ENCODE measurements at regions not wholly inside any gene's neighbourhood (a gene's known extent, or its start where the extent isn't known, plus 50 kb on each side); places are given as distances from the start of the nearest gene placed in this dataset.

DNA sequence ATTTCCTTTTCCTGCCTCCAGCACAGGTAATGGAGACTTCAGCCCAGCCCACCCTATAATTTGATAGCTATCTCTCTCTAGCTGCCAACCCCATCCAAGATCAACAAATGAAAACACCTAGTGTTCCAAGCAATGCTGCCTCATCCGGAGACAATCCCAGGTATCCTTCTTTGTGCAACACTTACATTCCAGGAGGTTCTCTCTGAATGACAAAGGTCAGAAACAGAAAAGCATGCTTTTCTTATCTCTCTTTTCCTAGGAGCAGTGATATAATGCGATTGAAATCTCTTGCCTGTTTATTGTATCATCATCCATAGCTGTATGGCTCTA, 699.3 kb downstream of the INHBA start:
- in situ Hi-C loops (cut with MboI; ENCODE audit: low pct_unique_long_range_greater_than_20kb, low sequenced_read_pairs, unreplicated experiment), result loop anchor here (25.0 kb wide), 1 partner anchor 684 kb away; no protein-coding TSS in a partner anchor
- no peak for DNase-seq (ENCODE audit: low spot score)
- TF ChIP-seq, protein P1, sequence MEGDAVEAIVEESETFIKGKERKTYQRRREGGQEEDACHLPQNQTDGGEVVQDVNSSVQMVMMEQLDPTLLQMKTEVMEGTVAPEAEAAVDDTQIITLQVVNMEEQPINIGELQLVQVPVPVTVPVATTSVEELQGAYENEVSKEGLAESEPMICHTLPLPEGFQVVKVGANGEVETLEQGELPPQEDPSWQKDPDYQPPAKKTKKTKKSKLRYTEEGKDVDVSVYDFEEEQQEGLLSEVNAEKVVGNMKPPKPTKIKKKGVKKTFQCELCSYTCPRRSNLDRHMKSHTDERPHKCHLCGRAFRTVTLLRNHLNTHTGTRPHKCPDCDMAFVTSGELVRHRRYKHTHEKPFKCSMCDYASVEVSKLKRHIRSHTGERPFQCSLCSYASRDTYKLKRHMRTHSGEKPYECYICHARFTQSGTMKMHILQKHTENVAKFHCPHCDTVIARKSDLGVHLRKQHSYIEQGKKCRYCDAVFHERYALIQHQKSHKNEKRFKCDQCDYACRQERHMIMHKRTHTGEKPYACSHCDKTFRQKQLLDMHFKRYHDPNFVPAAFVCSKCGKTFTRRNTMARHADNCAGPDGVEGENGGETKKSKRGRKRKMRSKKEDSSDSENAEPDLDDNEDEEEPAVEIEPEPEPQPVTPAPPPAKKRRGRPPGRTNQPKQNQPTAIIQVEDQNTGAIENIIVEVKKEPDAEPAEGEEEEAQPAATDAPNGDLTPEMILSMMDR (IDR thresholded peaks at IDR 0.05; ENCODE audit: extremely low read depth, insufficient read depth, missing control alignments), result no peak

DNA sequence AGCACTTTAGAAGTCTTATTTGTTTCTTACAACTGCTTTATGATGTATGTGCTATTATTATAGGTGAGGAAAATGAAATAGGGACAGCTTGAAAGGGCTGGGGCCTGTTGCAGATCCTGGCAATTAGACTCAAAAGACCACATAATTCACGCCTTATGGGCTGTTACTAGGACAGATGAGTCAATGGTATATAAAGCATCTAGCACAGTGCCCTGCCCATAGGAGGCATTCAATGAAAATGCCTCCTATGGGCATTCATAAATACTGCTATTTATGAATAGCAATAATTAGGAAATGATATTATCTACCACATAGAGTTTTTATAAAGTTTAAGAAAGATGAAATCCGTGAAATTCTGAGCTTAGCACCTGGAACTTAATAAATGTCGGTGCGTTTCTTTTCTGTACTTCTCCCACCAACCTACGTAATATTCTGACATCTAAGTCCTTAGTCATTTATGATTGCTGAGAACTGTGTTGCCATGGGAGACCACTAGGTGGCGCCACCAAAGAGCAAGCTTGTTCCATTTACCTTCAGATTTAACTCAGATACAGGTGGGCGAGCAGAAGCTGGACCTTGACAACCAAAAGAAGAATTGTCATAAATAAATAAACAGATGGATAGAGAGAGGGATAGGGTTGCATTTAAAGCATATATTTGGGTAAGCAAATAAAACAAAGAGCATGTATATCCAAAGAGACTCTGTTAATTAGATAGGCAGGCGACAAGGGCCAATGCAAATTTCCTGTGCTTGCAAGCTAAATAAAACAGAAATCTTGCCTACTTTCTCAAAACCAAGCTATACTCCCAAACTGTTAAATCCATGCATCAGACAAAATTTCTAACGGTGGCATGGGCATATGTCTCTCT, 699.9 kb downstream of the INHBA start:
- TF ChIP-seq, protein P1 (IDR thresholded peaks at IDR 0.05; ENCODE audit: extremely low read depth, insufficient read depth, missing control alignments), result peak; percentile 89
- DNase-seq (ENCODE audit: low spot score), result peak; percentile 13
- in situ Hi-C loops (cut with MboI; ENCODE audit: low pct_unique_long_range_greater_than_20kb, low sequenced_read_pairs, unreplicated experiment), result loop anchor here (25.0 kb wide), 1 partner anchor 684 kb away; no protein-coding TSS in a partner anchor

DNA sequence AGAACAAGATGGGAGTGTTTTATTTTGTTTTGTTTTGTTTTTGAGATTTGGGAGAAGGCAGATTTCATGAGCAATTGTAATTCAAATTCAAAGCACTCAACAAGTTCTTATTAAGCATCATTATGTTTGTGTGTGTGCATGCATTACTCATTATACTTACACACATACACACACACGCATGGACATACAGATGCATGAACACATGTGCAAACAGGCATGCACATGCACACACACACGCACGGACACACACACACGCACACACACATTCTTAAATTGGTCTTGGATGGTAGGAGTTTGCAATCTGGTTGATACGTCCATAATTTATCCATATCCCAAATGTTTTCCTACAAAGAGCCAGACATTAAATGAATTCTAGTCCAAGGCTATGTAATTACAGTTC, 702.8 kb downstream of the INHBA start:
- DNase-seq (ENCODE audit: low spot score), result no peak
- TF ChIP-seq, protein P1 (IDR thresholded peaks at IDR 0.05; ENCODE audit: extremely low read depth, insufficient read depth, missing control alignments), result no peak
- in situ Hi-C loops (cut with MboI; ENCODE audit: low pct_unique_long_range_greater_than_20kb, low sequenced_read_pairs, unreplicated experiment), result loop anchor here (25.0 kb wide), 1 partner anchor 687 kb away; no protein-coding TSS in a partner anchor

DNA sequence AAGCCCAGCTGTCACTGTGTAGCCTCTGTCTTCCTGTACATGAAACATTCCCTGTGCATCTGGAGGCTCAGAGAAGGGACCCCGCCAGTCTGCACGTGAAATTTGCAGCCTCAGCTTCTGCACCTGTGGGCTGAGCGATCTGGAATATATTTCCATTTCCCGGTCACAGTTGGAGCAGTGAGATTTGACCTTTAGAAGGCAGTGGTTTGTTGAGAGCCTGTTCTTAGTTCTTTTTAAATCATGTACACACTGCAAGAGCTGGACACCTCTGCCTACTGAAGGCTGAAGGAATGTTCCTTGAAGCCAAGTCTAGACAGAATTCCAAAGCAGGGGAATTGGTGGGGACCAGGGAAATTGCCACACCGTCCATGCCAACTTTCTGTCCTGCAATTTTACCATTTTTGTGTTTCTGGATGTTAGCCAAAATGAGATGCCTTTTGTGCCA, 706.6 kb downstream of the INHBA start:
- no peak for DNase-seq (ENCODE audit: low spot score)
- TF ChIP-seq, protein P1 (IDR thresholded peaks at IDR 0.05; ENCODE audit: extremely low read depth, insufficient read depth, missing control alignments), result no peak
- in situ Hi-C loops (cut with MboI; ENCODE audit: low pct_unique_long_range_greater_than_20kb, low sequenced_read_pairs, unreplicated experiment), result no loop called here

DNA sequence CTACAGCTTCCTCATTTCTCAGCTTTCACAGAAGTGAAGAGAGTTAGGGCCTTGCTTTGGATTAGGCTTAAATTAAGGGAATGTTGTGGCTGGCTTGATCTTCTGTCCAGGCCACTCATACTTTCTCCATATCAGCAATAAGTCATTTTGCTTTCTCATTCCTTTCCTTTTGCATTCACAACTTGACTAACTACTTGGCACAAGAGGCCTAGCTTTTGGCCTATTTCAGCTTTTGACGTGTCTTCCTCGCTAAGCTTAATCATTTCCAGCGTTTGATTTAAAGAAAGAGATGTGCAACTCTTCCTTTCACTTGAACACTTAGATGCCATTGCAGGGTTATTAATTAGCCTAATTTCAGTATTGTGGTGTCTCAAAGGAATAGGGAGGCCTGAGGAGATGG, 712.0 kb downstream of the INHBA start:
- DNase-seq (ENCODE audit: low spot score), result no peak
- TF ChIP-seq, protein P1 (IDR thresholded peaks at IDR 0.05; ENCODE audit: extremely low read depth, insufficient read depth, missing control alignments), result no peak
- in situ Hi-C loops (cut with MboI; ENCODE audit: low pct_unique_long_range_greater_than_20kb, low sequenced_read_pairs, unreplicated experiment), result no loop called here

DNA sequence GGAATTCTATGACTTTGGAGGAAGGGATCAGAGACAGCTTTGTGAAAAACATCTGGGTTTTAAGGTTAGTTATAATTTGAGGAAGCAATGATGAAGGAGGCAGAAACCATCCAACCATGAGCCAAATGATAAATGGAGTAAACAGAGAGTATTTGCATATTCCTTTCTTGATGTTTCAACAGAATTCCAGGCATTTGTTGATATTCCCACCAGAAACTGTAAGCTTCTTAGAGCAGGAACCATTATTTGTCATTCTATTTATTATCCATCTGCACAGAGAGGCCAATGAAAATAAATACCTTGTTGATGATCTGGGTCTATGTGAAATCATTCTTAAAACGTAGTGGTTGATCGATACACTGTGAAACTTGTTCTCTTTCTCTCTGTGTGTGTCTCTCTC, 715.3 kb downstream of the INHBA start:
- TF ChIP-seq, protein P1 (IDR thresholded peaks at IDR 0.05; ENCODE audit: extremely low read depth, insufficient read depth, missing control alignments), result no peak
- in situ Hi-C loops (cut with MboI; ENCODE audit: low pct_unique_long_range_greater_than_20kb, low sequenced_read_pairs, unreplicated experiment), result no loop called here
- DNase-seq (ENCODE audit: low spot score), result no peak
